Muscle of back (tissue), 3 donors: ENCODE measurements at regions not wholly inside any gene's neighbourhood (a gene's known extent, or its start where the extent isn't known, plus 50 kb on each side); places are given as distances from the start of the nearest gene placed in this dataset.

ENCODE experiments used
- DNase-seq, 3 donors: peaks; one replicate each; pipeline versions ENCODE4 v3.0.0 to v3.0.0-alpha.2; 2013

DNA sequence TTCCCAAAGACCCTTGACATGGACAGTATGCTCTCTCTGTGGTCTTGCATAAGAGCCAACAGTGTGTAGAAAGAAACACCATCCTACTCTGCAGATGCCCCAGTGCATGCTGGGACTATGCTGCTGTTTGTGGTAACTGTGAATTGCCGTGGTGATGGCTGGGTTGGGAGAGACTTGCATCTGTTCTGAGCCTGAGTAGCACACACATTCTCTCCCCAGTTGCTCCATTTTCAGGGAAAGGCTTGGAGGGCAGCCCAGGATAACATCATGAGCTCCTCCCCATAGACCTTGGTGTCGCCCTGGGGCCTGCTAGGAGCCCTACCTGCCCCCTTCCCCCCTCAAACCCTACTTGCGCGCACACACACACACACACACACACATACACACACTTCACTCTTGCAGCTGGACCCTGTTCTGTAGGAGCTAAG, 120.9 kb upstream of the IPO9 start:
- DNase-seq = peak in 1 of 3 donors; percentile 62

DNA sequence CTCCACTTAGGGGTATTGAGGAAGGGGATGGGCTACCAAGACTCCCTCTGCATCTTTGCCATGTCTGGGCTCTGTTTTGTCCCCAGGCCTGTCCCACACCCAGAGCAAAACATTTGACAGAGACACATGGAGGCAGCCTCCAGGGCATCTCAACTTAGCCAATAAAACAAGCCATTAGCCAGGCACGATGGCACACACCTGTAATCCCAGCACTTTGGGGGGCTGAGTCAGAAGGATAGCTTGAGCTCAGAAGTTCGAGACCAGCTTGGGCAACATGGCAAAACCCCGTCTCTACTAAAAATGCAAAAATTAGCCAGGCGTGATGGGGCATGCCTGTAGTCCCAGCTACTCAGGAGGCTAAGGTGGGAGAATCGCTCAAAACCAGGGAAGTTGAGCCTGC, 120.3 kb upstream of the IPO9 start:
- DNase-seq = no peak

DNA sequence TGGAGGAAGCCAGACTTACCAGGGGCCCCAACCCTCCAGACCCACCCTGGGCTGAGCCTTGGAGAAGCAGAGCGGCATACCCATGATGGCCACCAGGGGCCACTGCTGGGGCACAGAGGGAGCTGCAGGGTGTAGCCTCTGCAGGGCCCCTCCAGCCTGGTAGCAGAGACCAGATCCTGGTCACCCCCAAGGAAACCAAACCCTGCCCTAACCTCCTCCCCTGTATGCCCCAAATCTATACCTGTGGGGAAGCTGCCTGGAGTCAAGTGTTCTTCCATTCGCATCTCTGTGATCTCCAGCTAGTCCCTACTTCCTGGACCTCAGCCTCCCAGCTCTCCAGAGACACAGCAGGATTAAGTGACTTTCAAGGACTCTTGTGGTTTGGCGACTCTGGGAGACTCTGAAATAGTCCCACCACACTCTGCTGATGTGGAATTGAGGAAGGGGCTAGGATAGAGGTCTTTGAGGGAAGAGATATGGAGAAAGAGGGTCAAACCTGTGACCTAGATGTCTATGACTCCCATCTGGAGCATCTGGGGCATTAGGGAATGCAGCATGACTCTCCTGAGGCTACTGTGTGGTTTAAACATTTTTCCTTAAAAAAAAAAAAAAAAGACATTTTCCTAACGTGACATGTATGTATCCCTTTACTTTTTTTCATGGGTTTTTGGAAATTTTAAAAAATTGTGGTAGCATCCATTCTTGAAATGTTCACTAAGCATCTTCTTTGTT, 119.2 kb upstream of the IPO9 start:
- peak in 1 of 3 donors; percentile 74 for DNase-seq

DNA sequence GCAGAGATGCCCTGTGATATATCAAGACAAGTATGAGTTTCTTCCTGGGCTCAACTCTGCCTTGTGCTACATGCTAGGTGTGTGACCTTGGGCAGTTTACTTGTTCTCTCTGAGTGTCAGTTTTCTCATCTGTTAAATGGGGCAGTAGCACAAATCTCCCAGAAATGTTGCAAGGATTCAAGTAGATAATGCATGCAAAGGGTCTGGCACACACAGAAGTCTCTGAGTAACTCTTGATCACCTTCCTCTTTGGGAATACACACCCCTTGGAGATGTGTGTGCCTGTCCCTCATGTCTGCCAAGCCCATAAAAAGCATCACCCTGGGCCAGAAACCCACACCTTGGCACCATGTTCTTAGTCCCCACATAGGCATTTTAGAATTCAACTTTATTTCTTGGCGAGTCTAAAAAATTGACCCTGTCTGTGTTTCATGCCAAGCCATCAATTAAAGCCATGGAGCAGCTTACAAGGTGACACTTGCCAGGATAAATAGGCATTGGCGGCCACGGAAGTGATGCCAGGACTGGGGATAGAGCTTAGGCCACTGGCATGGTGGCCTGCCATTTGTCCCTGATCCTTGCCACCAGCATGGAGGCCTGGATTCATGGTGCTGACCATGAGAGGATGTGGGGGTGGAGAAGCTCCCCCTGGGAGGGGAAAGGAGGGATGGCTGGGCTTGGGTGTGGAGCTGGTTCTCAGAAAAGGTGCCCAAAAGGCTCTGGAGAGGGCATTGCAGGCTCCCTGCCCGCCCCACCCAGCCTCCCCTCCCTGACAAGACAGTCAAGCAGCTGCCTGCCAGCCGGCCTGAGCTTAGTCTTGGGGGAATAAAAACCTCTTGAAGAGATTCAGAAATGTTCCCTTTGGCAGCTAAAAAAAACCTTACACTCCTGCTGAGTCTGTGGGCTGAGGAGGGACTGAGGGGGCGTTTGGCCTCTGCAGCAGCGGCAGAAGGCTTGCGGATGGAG, 118.0 kb upstream of the IPO9 start:
- DNase-seq = peak in 1 of 3 donors; percentile 45

DNA sequence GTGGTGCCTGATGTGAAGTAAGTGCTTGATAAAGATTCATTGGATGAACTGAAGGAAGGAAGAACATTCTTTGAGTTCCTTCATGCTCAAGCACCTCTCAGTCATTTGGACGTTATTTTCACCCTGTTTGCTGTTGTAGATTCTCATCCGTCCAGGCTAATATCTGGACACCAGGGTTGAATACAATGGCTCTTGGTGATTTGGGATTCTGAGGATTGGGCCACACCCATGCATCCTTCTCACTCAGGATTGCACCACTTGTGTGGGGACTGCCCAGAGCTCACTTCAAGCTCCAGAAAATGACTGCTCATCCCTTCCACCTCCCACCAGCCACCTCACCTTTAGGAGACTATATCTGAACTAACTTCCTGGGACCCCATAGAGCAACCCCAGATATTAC, 117.1 kb upstream of the IPO9 start:
- no peak for DNase-seq

DNA sequence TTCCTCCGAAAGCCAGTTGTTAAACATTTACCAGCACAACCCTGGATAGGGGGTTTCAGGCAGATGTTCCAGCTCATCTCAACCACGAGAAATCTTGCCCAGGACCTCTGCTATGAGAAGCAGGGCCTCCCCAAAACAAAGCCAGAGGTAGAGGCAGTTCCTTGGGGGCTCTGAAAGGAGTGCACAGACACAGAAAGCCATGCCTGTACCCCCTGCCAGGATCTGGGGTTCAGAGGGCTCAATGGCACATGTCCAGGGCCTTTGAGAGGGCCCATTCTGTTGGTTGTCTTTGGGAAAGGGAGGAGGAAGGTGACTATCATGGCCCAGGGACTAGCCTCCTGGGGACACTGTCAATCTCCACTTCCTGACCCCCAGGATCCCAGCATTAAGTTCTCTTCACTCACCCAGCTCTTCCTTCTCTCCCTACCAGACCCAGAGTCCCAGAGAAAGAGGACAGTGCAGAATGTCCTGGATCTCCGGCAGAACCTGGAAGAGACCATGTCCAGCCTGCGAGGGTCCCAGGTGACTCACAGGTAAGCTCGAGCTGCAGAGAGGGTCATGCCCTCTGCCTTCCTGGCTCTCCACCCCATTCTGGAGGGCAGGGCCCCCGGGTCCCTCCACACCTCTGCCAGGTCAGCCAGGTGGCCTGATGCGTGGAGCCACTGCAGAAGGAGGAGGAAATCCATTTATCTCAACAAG, 116.4 kb upstream of the IPO9 start:
- no peak for DNase-seq

DNA sequence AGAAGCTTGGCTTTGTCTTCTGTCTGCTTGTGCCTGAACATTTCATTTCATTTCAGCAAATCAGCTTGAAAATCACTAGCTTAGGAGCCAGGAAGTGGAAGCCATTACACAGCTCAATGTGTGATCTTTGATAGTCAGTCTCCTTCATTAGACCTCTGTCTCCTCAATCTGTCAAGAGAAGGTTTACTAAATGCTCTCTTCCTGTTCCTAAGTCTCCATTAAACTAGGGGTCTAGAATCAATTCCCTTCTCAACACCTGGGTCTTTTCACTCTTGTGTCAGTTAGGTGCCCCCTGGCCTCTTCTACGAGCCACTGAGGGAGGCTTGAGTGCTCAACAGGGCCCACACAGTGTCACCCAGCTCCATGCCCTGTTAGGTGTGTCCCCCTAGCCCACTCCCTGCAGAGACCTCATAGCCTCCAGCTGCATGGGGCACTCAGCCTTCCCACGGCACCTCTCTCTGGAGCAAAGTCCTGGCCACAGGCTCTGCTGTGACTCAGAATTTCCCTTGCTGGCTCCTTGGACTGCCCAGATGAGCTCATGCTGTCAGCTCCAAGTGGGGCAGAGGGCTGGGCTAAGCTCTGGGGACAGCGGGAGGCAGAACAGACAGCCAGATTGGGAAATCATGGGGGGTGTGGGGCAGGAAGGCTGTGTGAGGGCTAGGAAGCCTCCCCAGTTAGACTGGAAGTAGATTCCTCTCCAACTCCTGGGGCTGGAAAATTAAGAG, 115.7 kb upstream of the IPO9 start:
- peak; percentile 62 to 97 (median 79) for DNase-seq

DNA sequence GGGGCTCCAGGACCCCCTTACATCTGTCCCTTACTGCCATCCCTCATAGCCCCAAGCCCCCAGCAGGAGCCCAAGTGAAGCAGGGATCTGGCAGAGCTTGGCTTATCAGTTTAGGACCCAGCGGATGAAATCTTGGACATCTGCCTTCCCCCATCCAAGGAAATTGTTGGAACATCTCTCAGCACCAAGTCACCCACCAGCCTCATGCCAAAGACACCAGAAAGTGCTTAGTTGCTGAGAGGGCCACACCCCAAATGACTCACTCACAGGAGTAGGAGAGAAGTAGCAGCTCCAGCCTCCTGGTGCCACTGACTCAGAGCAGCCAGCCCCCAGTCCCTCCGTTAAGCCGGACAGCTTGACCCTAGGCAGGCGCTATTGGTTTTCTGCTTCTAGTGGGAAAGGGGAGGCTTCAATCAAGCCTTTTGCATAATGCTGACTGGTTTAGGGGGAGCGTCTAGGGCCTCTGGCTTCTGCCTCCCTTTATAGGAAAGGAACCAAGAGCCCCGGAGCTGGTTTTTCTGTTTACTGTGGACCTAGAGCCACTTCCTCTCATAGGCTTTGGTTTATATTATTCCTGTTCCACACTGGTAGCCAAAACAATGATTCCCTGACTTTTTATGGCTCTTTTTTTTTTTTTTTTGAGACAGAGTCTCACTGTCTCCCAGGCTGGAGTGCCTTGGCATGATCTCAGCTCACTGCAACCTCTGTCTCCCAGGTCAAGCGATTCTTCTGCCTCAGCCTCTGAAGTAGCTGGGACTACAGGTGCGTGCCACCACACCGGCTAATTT, 114.2 kb upstream of the IPO9 start:
- peak in 1 of 3 donors; percentile 97 for DNase-seq

DNA sequence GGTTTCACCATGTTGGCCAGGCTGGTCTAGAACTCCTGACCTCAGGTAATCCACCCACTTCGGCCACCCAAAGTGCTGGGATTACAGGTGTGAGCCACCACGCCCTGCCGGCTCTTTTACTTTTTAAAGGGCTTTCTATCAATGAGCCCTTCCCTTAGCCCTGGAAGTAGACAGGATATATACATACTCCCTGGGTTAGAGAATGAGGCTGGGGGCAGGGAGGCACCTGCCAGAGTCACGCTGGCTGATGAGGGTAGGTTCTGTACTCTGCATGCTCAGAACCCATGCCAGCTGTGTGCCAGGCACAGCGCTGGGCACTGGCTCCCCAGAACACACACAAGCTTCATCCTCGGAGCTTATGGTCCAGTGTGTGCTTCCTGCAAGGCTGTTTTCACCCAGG, 113.6 kb upstream of the IPO9 start:
- no peak for DNase-seq

DNA sequence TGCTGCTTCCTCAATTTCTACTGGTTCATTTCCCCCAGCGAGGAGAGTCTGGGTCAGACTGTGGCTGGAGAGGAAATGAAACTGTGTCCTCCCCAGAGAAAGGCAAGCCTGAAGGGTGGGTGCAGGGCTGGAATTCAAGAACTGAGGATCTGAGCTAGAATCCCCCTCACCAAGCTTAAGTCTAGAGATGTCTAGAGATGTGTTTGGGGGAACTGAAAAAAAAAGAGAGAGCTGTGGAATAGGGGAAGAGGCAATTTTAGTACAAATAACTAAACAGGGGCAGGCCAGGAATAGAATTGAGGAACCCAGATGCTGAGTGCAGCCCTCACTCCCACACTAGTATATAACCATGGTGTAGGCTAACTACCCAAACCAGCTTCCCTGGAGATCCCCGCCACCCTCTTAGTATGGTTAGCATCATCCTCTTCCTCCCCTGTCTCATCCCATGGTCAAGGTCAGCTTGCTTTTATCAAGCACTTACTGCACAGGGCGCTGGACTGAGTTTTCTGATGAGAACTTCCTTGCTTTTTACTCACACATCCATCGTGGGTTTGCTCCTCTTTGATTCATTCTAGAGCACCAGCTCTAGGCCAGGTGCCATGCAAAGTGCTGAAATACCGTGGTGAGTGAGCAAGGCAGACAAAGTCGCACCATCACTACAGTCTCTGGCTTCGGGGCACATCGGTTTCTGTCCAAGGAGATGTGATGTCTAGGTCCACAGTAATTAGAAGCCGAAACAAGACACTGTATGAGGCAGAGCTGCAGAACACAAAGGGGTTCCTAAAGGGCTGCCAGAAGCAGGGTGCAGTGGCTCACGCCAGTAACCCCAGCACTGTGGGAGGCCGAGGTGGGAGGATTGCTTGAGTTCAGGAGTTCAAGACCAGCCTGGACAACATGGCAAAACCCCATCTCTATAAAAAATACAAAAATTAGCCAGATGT, 112.9 kb upstream of the IPO9 start:
- no peak for DNase-seq

DNA sequence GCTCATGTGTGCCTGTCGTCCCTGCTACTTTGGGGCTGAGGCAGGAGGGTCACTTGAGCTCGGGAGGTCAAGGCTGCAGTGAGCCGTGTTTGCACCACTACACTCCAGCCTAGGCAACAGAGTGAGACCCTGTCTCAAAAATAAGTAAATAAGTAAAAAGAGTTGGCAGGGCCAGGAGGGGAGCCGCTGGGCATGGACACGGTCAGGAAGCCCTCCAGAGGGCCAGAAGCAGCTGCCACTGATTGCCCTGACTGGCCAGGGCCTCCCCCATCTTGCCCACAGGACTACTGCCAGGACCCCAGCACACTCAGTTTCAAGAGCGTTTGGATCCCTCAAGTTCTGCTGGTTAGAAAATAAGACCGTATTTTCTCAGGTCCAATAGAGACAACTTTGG, 112.2 kb upstream of the IPO9 start:
- DNase-seq = no peak

DNA sequence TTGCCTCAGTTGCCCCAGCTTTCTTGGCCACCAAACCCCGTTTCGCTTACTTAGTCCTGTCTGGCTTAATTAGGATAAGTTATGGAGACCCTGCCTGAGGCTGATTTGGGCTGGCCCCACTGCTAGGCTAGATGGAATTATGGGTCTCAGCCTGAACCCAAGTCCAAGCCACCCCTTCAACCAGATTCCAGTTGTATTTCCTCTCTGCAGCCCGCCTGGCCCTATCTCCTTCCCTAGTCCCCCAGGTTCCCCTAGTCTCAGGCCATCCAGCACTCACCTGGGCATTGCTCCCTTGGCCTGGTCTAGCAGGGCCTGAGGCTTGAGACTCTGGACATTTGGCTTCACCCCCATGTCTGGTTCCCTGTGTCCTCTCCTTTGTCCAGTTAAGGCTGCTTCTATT, 111.7 kb upstream of the IPO9 start:
- no peak for DNase-seq

DNA sequence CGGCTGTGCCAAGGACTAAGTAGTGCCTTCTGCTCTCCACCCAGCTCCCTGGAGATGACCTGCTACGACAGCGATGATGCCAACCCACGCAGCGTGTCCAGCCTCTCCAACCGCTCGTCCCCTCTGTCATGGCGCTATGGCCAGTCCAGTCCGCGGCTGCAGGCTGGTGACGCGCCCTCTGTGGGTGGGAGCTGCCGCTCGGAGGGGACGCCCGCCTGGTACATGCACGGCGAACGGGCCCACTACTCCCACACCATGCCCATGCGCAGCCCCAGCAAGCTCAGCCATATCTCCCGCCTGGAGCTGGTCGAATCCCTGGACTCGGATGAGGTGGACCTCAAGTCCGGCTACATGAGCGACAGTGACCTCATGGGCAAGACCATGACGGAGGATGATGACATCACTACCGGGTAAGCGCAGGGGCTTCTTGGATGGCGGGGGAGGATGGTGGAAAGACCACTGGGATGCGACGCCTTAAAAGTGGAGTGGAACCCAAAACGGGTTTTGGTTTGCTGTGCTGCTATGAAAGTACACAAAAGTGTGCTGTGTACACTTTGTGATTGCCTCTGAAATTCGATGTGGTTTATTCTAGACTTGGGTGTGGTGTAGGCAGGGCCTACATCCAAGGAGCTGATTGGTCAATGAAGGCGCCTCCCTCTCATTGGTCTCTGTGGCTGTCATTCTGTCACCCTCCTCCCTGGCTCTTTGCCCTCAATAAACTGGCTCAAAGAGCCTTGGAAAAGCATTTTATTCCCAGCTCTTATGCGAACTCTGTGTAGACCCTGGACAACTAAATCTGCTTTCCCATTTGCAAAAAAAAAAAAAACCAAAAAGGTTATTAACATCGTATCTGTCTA, 110.4 kb upstream of the IPO9 start:
- no peak for DNase-seq

DNA sequence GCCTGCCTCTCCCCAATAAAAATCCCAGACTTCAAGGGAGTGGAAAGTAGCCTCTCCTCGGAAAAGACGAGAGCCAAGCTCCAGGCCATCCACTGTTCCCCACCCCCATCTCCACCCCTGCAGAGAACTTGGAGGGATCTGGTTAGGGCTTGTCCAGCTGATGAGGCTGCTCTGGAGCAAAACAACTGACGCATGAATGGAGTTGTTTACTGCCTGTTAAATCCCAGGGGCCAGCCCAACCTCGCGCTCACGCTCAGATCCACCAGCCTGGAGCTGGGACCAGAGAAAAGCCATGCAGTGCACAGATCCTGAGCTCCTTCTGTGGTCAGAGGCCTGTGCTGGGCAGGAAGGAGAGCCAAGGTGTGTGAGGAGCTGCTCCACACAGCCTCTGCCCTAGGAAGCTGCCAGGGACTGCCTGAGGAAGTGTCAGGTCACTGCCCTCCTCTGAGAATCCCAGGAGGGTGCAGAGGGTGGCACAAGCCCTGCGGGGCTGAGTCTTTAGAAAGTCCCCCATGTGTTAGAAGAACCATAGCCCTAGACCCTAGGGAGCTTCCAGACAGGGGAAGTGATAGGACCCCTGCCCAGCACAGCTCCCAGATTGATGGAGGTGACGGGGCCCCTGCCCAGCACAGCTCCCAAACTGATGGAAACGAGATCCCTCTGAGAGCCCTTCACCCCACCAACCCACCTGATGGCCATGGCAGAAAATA, 109.0 kb upstream of the IPO9 start:
- DNase-seq = peak; percentile 56 to 85 (median 77)

DNA sequence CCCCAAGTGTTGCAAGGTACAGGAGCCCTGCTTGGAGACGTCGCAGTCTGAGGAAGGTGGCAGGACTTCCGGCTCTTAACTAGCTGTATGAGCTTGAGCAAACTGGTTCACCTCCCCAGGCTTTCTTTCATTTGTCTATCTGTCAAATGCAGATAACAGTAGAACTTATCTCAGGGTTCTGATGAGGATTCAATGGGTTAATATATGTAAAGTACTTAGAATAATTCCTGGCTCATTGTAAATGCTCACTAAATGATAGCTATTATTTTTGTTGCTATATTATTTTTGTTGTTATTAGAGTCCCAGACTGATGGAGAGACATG, 108.5 kb upstream of the IPO9 start:
- DNase-seq = no peak

DNA sequence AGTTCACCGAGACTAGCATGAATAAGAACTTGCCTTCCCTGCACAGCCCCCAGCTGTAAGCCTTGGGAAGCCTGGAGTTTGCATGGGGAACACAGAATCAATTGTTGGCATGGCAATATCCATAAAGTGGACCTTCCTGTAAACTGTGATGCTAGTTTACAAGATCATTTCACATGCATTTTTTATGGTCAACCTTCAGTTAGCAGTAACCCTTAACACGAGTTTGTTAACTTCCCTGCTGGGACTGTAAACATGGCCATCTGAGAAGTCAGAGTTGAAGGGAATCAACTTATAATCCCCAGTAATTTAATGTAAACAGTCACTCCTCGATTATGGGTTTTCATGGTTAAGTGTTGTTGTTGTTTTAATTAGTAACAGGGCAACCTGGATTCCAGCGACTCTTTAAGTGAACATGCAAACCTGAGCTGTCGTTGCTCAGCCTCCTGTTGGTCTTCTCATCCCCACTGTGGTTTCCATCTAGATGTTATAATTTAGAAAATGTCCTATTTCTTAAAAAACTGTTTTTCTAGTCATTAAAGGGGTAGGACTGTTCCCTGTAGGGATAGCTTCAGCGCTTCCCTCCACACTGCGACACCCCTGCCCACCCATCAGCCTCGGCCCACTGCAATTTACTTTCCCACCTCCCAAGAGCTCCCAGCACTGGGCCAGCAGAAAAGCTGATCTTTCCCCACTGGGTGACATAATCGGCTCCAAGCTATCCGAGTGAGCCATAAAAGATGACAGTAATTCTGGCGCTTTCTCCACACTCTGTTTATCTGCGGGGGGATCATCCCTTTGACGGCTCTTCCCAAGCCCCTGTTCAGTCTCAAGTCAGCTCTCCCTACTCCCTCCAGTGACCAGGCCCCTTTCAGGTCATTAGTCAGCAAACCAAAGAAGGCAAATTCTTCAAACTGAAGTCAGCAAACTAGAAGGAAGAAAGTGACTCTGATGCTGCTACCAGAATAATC, 107.6 kb upstream of the IPO9 start:
- DNase-seq = no peak
